Liver (tissue), 8 donors: ENCODE measurements at regions not wholly inside any gene's neighbourhood (a gene's known extent, or its start where the extent isn't known, plus 50 kb on each side); places are given as distances from the start of the nearest gene placed in this dataset.

Experiments used
- DNase-seq: peaks from one replicate; pipeline ENCODE4 v3.0.0-alpha.2; 2017; ENCODE audit warnings: low spot score
- H3K27ac ChIP-seq, 2 donors: one replicate each; pipeline ENCODE4 v1.7.0; 2013; ENCODE audit warnings: inconsistent platforms in 2 of 2, low read length in 2 of 2, control low read depth in 1 of 2, low read depth in 1 of 2, mild to moderate bottlenecking in 1 of 2
- H3K27me3 ChIP-seq, 4 donors: one replicate each; pipeline versions ENCODE4 v1.6.1 to v1.7.0; 2013; ENCODE audit warnings: low read length in 3 of 4, inconsistent platforms in 1 of 4, mild to moderate bottlenecking in 1 of 4, moderate library complexity in 1 of 4; ENCODE audit not compliant: control insufficient read depth in 4 of 4, insufficient read depth in 4 of 4
- H3K36me3 ChIP-seq, 4 donors: one replicate each; pipeline versions ENCODE4 v1.6.1 to v1.7.0; 2013; ENCODE audit warnings: low read length in 3 of 4, mild to moderate bottlenecking in 3 of 4, low read depth in 1 of 4, moderate library complexity in 1 of 4; ENCODE audit not compliant: control insufficient read depth in 4 of 4, insufficient read depth in 3 of 4
- H3K4me1 ChIP-seq, 4 donors: one replicate each; pipeline versions ENCODE4 v1.6.1 to v1.7.0; 2013; ENCODE audit warnings: low read length in 3 of 4, mild to moderate bottlenecking in 3 of 4, moderate library complexity in 1 of 4; ENCODE audit not compliant: control insufficient read depth in 4 of 4, insufficient read depth in 4 of 4
- H3K4me3 ChIP-seq, 3 donors: one replicate each; pipeline versions ENCODE4 v1.6.1 to v1.7.0; 2013; ENCODE audit warnings: low read length in 3 of 3, control low read depth in 1 of 3, low read depth in 1 of 3, mild to moderate bottlenecking in 1 of 3
- H3K9ac ChIP-seq, 2 donors: one replicate each; pipeline ENCODE4 v1.7.0; 2013; ENCODE audit warnings: low read length in 2 of 2, mild to moderate bottlenecking in 2 of 2, moderate library complexity in 2 of 2, control low read depth in 1 of 2, low read depth in 1 of 2
- H3K9me3 ChIP-seq, 4 donors: one replicate each; pipeline versions ENCODE4 v1.6.1 to v1.7.0; 2013; ENCODE audit warnings: low read length in 3 of 4; ENCODE audit not compliant: control insufficient read depth in 4 of 4
- ATF3 ChIP-seq: IDR thresholded peaks from 2 replicates; pipeline ENCODE4 v1.6.1; 2016; ENCODE audit warnings: antibody characterized with exemption
- CTCF ChIP-seq: fragments of 150-350 bp; IDR thresholded peaks from 2 replicates; pipeline ENCODE4 v1.5.1; 2017; ENCODE audit warnings: improper control_type of control experiment, low read depth, low read length; ENCODE audit not compliant: missing input control
- EGR1 ChIP-seq, 2 donors: IDR thresholded peaks; 2 replicates each; pipeline ENCODE4 v1.6.1; 2016 to 2018; ENCODE audit warnings: antibody characterized with exemption in 2 of 2, low read depth in 2 of 2
- FOXA1 ChIP-seq: IDR thresholded peaks from 2 replicates; pipeline ENCODE4 v1.6.1; 2016; ENCODE audit warnings: antibody characterized with exemption
- FOXA2 ChIP-seq: IDR thresholded peaks from 2 replicates; pipeline ENCODE4 v1.6.1; 2016; ENCODE audit warnings: antibody characterized with exemption
- GABPA ChIP-seq, 2 donors: IDR thresholded peaks in 1 of 2; conservative IDR thresholded peaks in 1 of 2; 2 replicates each; pipeline ENCODE4 v1.6.1; 2016; ENCODE audit warnings: antibody characterized with exemption in 2 of 2, mild to moderate bottlenecking in 1 of 2, moderate library complexity in 1 of 2
- HNF4A ChIP-seq, 2 donors: conservative IDR thresholded peaks; 2 replicates each; pipeline ENCODE4 v1.6.1; 2016; ENCODE audit warnings: antibody characterized with exemption in 2 of 2, mild to moderate bottlenecking in 2 of 2
- HNF4G ChIP-seq: IDR thresholded peaks from 2 replicates; pipeline ENCODE4 v1.6.1; 2016; ENCODE audit warnings: antibody characterized with exemption
- JUND ChIP-seq, 2 donors: IDR thresholded peaks; 2 replicates each; pipeline ENCODE4 v1.6.1; 2016; ENCODE audit warnings: antibody characterized with exemption in 2 of 2
- MAX ChIP-seq: IDR thresholded peaks from 2 replicates; pipeline ENCODE4 v1.6.1; 2016; ENCODE audit warnings: antibody characterized with exemption
- NR2F2 ChIP-seq: IDR thresholded peaks from 2 replicates; pipeline ENCODE4 v1.6.1; 2016; ENCODE audit warnings: antibody characterized with exemption
- RAD21 ChIP-seq, 2 donors: IDR thresholded peaks; 2 replicates each; pipeline ENCODE4 v1.6.1; 2016; ENCODE audit warnings: antibody characterized with exemption in 2 of 2, mild to moderate bottlenecking in 2 of 2
- REST ChIP-seq: IDR thresholded peaks from 2 replicates; pipeline ENCODE4 v1.6.1; 2016; ENCODE audit warnings: antibody characterized with exemption, mild to moderate bottlenecking
- RXRA ChIP-seq, 2 donors: IDR thresholded peaks; 2 replicates each; pipeline ENCODE4 v1.6.1; 2017 to 2018; ENCODE audit warnings: antibody characterized with exemption in 2 of 2, mild to moderate bottlenecking in 1 of 2
- SP1 ChIP-seq: IDR thresholded peaks from 2 replicates; pipeline ENCODE4 v1.6.1; 2018; ENCODE audit warnings: antibody characterized with exemption, mild to moderate bottlenecking
- TAF1 ChIP-seq: conservative IDR thresholded peaks from 2 replicates; pipeline ENCODE4 v1.6.1; 2016; ENCODE audit warnings: antibody characterized with exemption, mild to moderate bottlenecking
- YY1 ChIP-seq: IDR thresholded peaks from 2 replicates; pipeline ENCODE4 v1.6.1; 2016; ENCODE audit warnings: antibody characterized with exemption, mild to moderate bottlenecking
- ZBTB33 ChIP-seq: IDR thresholded peaks from 2 replicates; pipeline ENCODE4 v1.6.1; 2016; ENCODE audit warnings: antibody characterized with exemption
- WGBS: extraction: QIAGEN DNeasy Blood & Tissue Kit; methylation state at CpG from one replicate; pipeline ENCODE4 v1.1.7; 2013; 5-methylcytosine and 5-hydroxymethylcytosine counted together
- donor health status: healthy.
- donor health status: healthy.
- donor health status: healthy.
- donor health status: healthy.
- donor health status: healthy.

GRCh38 chr9:12368569-12368968 lies 324.6 kb upstream of the TYRP1 start:
- Histone ChIP-seq H3K36me3 (no peaks in the 10 kb centered on the region), H3K27ac (no peak overlapping the region), H3K9me3 (no peaks in the 10 kb centered on the region), H3K9ac (no peak overlapping the region), H3K4me1 (no peaks in the 10 kb centered on the region), H3K27me3 (no peaks in the 10 kb centered on the region), H3K4me3 (no peak overlapping the region)
- TF ChIP-seq ATF3, result no peak
- no peak for TF ChIP-seq ZBTB33
- TF ChIP-seq REST, result no peak
- no peak for TF ChIP-seq CTCF
- TF ChIP-seq RXRA (IDR thresholded peaks at IDR 0.05), result no peak
- no peak for TF ChIP-seq JUND (IDR thresholded peaks at IDR 0.05)
- WGBS, result 36% methylated on average over 2 of the region's 2 CpGs
- DNase-seq, result no peak

- WGBS, result 68% methylated on average over 2 of the region's 2 CpGs
- TF ChIP-seq CTCF, result no peak
- no peak for TF ChIP-seq EGR1 (IDR thresholded peaks at IDR 0.05; ENCODE audit: low read depth in 2 of 2)
- no peak for TF ChIP-seq TAF1
- TF ChIP-seq RAD21 (IDR thresholded peaks at IDR 0.05), result no peak
- no peak for TF ChIP-seq YY1
- TF ChIP-seq HNF4A (conservative IDR thresholded peaks at IDR 0.05), result no peak
- no peak for TF ChIP-seq SP1
- TF ChIP-seq GABPA (IDR thresholded peaks at IDR 0.05 in 1 of 2, conservative IDR thresholded peaks at IDR 0.05 in 1 of 2), result no peak
- no peak for TF ChIP-seq MAX
- no peak for TF ChIP-seq RXRA (IDR thresholded peaks at IDR 0.05)
- no peak for TF ChIP-seq NR2F2
- TF ChIP-seq JUND (IDR thresholded peaks at IDR 0.05), result no peak
- TF ChIP-seq HNF4G, result no peak
- no peak for TF ChIP-seq FOXA1
- TF ChIP-seq ZBTB33, result no peak
- TF ChIP-seq FOXA2, result no peak
- TF ChIP-seq ATF3, result no peak
Observed at GRCh38 chr9:12391839-12392509, 301.2 kb upstream of the TYRP1 start.

More at GRCh38 chr9:12391839-12392509, 301.2 kb upstream of the TYRP1 start:
- no peak for DNase-seq
- Histone ChIP-seq H3K9me3 (no peaks in the 10 kb centered on the region), H3K9ac (no peak overlapping the region), H3K4me3 (no peak overlapping the region), H3K36me3 (no peaks in the 10 kb centered on the region), H3K4me1 (no peaks in the 10 kb centered on the region), H3K27me3 (no peaks in the 10 kb centered on the region), H3K27ac (no peak overlapping the region)
